ENCODE measurements at regions not wholly inside any gene's neighbourhood (a gene's known extent, or its start where the extent isn't known, plus 50 kb on each side); places are given as distances from the start of the nearest gene placed in this dataset.
"Not testable (repeated sequence)": the region's sequence is repeated elsewhere in the genome, so short reads cannot be mapped to it uniquely, and the experiment has no call there.

- no peak for DNase-seq (ENCODE audit: low read depth)
Observed at GRCh38 chr7:43044511-43044910, 67.9 kb upstream of the HECW1 start.

DNA sequence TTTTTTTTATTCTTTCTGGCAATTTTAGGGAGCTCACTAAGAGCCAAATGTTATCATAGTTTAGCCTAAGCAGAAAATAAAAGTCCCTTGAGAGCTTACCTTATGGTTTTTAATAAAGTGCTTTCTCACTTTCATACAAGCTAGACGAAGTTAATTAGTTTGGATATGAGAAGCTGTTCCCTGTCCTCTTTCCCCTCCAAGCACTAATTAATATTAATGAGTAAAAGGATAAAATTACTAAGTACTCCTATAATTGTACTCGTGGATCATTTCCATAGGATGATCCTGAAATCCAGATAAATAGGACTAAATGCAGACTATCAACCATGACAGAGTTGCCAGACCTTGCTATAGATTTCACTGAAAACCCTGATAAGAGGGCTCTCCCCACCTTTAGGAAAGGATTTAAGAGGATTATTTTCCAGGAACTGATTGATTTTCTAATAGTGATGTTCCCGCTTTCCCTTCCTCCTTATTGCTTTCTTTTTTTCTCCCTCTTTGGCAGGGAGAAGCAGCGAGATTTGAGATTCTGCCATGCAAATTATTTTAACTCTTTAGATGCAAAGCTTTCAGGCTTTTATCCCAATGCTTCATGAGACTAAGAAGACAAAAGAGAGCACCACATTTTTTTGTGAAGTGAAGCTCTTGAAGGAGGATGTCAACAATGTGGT lies 58.3 kb upstream of the HECW1 start:
- DNase-seq (ENCODE audit: low read depth) = no peak

GRCh38 chr7:43057141-43057540 lies 55.3 kb upstream of the HECW1 start:
- no peak for DNase-seq (ENCODE audit: low read depth)

GRCh38 chr7:43058271-43059066 lies 54.0 kb upstream of the HECW1 start:
- no peak for DNase-seq (ENCODE audit: low read depth)

DNA sequence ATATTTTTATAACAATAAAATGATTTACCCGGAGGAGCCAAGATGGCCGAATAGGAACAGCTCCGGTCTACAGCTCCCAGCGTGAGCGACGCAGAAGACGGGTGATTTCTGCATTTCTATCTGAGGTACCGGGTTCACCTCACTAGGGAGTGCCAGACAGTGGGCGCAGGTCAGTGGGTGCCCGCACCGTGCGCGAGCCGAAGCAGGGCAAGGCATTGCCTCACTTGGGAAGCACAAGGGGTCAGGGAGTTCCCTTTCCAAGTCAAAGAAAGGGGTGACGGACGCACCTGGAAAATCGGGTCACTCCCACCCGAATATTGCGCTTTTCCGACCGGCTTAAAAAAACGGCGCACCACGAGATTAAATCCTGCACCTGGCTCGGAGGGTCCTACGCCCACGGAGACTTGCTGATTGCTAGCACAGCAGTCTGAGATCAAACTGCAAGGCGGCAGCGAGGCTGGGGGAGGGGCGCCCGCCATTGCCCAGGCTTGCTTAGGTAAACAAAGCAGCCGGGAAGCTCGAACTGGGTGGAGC lies 53.3 kb upstream of the HECW1 start:
- not testable (repeated sequence) for DNase-seq (ENCODE audit: low read depth)
